K562 (cell line): ENCODE measurements at regions not wholly inside any gene's neighbourhood (a gene's known extent, or its start where the extent isn't known, plus 50 kb on each side); places are given as distances from the start of the nearest gene placed in this dataset.

ENCODE experiments used
- ATAC-seq: fragments of 200-7000 bp; cut with Tn5 transposase; 3 replicates; pipeline ENCODE4 v1.9.1; 2020; ENCODE audit warnings: moderate library complexity
- BruUV-seq: library from RNA; stranded (reverse); fragments of 400-500 nt; replicated peaks from 2 replicates; lab custom pipeline; 2021; lab: Mats Ljungman, UMichigan
- CTCF ChIA-PET: fragments of 300-600 bp; formaldehyde crosslinking; extraction: SDS; loops from one replicate; lab custom pipeline; 2021; ENCODE audit warnings: low intra/inter-chr PET ratio; lab: Yijun Ruan, JAX
- POLR2A ChIA-PET: fragments of 300-600, 350-650 bp; sonication (Branson Sonifier 250); formaldehyde crosslinking; extraction: SDS; loops from one replicate; lab custom pipeline; 2021; ENCODE audit warnings: antibody characterized with exemption, inconsistent platforms; lab: Yijun Ruan, JAX
- DNase-seq, 4 experiments: peaks; one replicate each; pipeline versions ENCODE4 v3.0.0 to v3.0.0-alpha.2; 2011 to 2018; ENCODE audit warnings: low spot score in 3 of 4, mixed read lengths in 3 of 4; ENCODE audit errors: extremely low read depth in 1 of 4
- FAIRE-seq: peaks from 2 replicates; lab custom pipeline; 2011; peaks lifted over from hg19 to GRCh38; lab: Jason Lieb, UNC
- H2AFZ ChIP-seq: 2 replicates; pipeline ENCODE4 v1.6.0; 2011; ENCODE audit warnings: low read depth, low read length, control low read depth, inconsistent platforms
- H3K27ac ChIP-seq: fragments of 200-600 bp; 3 replicates; pipeline ENCODE4 v1.8.0; 2011; ENCODE audit warnings: low read depth, mild to moderate bottlenecking, control low read depth, inconsistent platforms, low read length, moderate library complexity, mixed read lengths; ENCODE audit errors: extremely low read depth
- H3K27me3 ChIP-seq, 2 experiments: fragments of 300-600 bp in 1 of 2; 2 replicates in 1 of 2; 3 replicates in 1 of 2; pipeline versions ENCODE4 v1.6.0 to v1.8.0; 2011; ENCODE audit warnings: inconsistent platforms in 2 of 2, low read length in 2 of 2, mild to moderate bottlenecking in 1 of 2, mixed read lengths in 1 of 2, moderate library complexity in 1 of 2; ENCODE audit not compliant: control insufficient read depth in 2 of 2, insufficient read depth in 2 of 2
- H3K36me3 ChIP-seq: fragments of 300-600 bp; 3 replicates; pipeline ENCODE4 v1.8.0; 2011; ENCODE audit warnings: mild to moderate bottlenecking, low read length, inconsistent platforms; ENCODE audit not compliant: control insufficient read depth, insufficient read depth
- H3K4me1 ChIP-seq, 2 experiments: fragments of 200-600 bp in 1 of 2; replicated peaks in 1 of 2; 2 replicates in 1 of 2; 3 replicates in 1 of 2; pipeline versions ENCODE4 v1.5.1 to v1.8.0; 2011; ENCODE audit warnings: inconsistent platforms in 2 of 2, low read length in 2 of 2, mild to moderate bottlenecking in 1 of 2, mixed read lengths in 1 of 2, moderate library complexity in 1 of 2; ENCODE audit not compliant: control insufficient read depth in 2 of 2, insufficient read depth in 2 of 2
- H3K4me2 ChIP-seq: 2 replicates; pipeline ENCODE4 v1.6.1; 2011; ENCODE audit warnings: low read length, control low read depth, inconsistent platforms, mixed read lengths; ENCODE audit not compliant: insufficient read depth
- H3K4me3 ChIP-seq: fragments of 200-600 bp; sonication (generic), shearing (Covaris generic); 2 replicates; pipeline ENCODE4 v1.5.1; 2016; ENCODE audit warnings: control low read depth, inconsistent platforms
- H3K79me2 ChIP-seq: fragments of 200-600 bp; 3 replicates; pipeline ENCODE4 v1.8.0; 2011; ENCODE audit warnings: low read length, inconsistent platforms; ENCODE audit not compliant: control insufficient read depth, insufficient read depth
- H3K9ac ChIP-seq, 2 experiments: 2 replicates each; pipeline versions ENCODE4 v1.6.0 to v1.6.1; 2011; ENCODE audit warnings: low read depth in 2 of 2, low read length in 2 of 2, control low read depth in 1 of 2, inconsistent platforms in 1 of 2, mild to moderate bottlenecking in 1 of 2, mixed read lengths in 1 of 2; ENCODE audit not compliant: insufficient read depth in 1 of 2
- H3K9me1 ChIP-seq: one replicate; pipeline ENCODE4 v1.6.0; 2011; ENCODE audit warnings: inconsistent platforms, mild to moderate bottlenecking, low read length, moderate library complexity; ENCODE audit not compliant: control insufficient read depth, insufficient read depth
- H3K9me3 ChIP-seq: replicated peaks from 2 replicates; pipeline ENCODE4 v1.5.1; 2011; ENCODE audit warnings: low read depth, low read length, inconsistent platforms; ENCODE audit not compliant: control insufficient read depth, insufficient read depth
- H4K20me1 ChIP-seq: replicated peaks from 2 replicates; pipeline ENCODE4 v1.6.1; 2011; ENCODE audit warnings: low read length, inconsistent platforms, mixed read lengths; ENCODE audit not compliant: control insufficient read depth, insufficient read depth
- CBFA2T2 ChIP-seq: fragments of 450-650 bp; conservative IDR thresholded peaks from 2 replicates; pipeline ENCODE4 v1.6.1; 2017; ENCODE audit warnings: mild to moderate bottlenecking
- CEBPB ChIP-seq: fragments of 450-650 bp; IDR thresholded peaks from 2 replicates; pipeline ENCODE4 v1.6.1; 2016; ENCODE audit warnings: missing genetic modification characterization, missing compliant biosample characterization
- HMG20B ChIP-seq: fragments of 250-450 bp; sonication (Bioruptor Pico); IDR thresholded peaks from 2 replicates; pipeline ENCODE4 v1.5.0; 2021; ENCODE audit warnings: mild to moderate bottlenecking
- RBM14 ChIP-seq: fragments of 200-400 bp; formaldehyde crosslinking; IDR thresholded peaks from 2 replicates; pipeline ENCODE4 v1.6.1; 2018; ENCODE audit warnings: low read depth, mild to moderate bottlenecking, low read length, moderate library complexity, borderline replicate concordance; ENCODE audit not compliant: insufficient read depth
- ZNF512 ChIP-seq: IDR thresholded peaks from 2 replicates; pipeline ENCODE4 v1.6.1; 2016; ENCODE audit warnings: missing genetic modification characterization, missing compliant biosample characterization
- WGBS: fragments of 100-300 bp; shearing (Covaris generic); methylation state at CpG from one replicate; pipeline ENCODE4 v1.1.6; 2016; ENCODE audit warnings: low coverage, mixed read lengths; ENCODE audit not compliant: insufficient coverage; ENCODE audit errors: missing lambda C conversion rate; 5-methylcytosine and 5-hydroxymethylcytosine counted together
- in situ Hi-C: fragments of 300-500 bp; cut with MboI; formaldehyde crosslinking; loops from 4 replicates; pipeline ENCODE4 v1.15.0; 2018; ENCODE audit warnings: inconsistent platforms, mixed read lengths
- intact Hi-C: fragments of 100-400 bp; cut with micrococcal nuclease; formaldehyde crosslinking; loops from 2 replicates; pipeline ENCODE4 v1.14.2; 2022

- TF ChIP-seq CEBPB (tag) (no peak), CBFA2T2 (no peak)
- TF ChIP-seq, all 486 proteins: peak for 0
These were observed 158.5 kb downstream of the CD83 start (continued) for GRCh38 chr6:14276071-14276470.

- in situ Hi-C loops: no loop called here
These were observed 159.3 kb downstream of the CD83 start for GRCh38 chr6:14276667-14277404.

More at GRCh38 chr6:14276667-14277404, 159.3 kb downstream of the CD83 start:
- POLR2A ChIA-PET: no interaction called here
- no peak for DNase-seq
- no TSS peak for BruUV-seq
- WGBS: 0% methylated on average over 4 of the region's 4 CpGs
- TF ChIP-seq RBM14 (no peak), ZNF512 (tag) (peak; percentile 90), HMG20B (no peak)
- TF ChIP-seq, all 486 proteins: peak for 1
- ATAC-seq (no peak), FAIRE-seq (peak; percentile 26)
- peaks cover 12 to 46% of the 10 kb centered on the region in 2 experiments for H3K27me3 ChIP-seq
- intact Hi-C loops: no loop called here
- H3K9me3 ChIP-seq: peaks cover 6% of the 10 kb centered on the region
- no peak overlapping the region for H3K27ac ChIP-seq
- no peaks in the 10 kb centered on the region for H4K20me1 ChIP-seq
- no peaks in the 10 kb centered on the region for H3K36me3 ChIP-seq
- no peak overlapping the region for H3K4me3 ChIP-seq
- no peak overlapping the region for H3K4me2 ChIP-seq
- H2AFZ ChIP-seq: no peak overlapping the region
- H3K9me1 ChIP-seq: no peaks in the 10 kb centered on the region
- CTCF ChIA-PET: no interaction called here
- H3K9ac ChIP-seq: no peak overlapping the region
- H3K4me1 ChIP-seq: peaks cover 0 to 7% of the 10 kb centered on the region in 2 experiments; a peak in 4 of 5 replicates
- H3K79me2 ChIP-seq: no peaks in the 10 kb centered on the region
